SK-N-SH treated with all-trans-retinoic acid at 6 μM for 48 hours (cell line): ENCODE measurements at regions not wholly inside any gene's neighbourhood (a gene's known extent, or its start where the extent isn't known, plus 50 kb on each side); places are given as distances from the start of the nearest gene placed in this dataset.
"Not testable (repeated sequence)": the region's sequence is repeated elsewhere in the genome, so short reads cannot be mapped to it uniquely, and the experiment has no call there.

Experiments used
- ATAC-seq: fragments of 200-7000 bp; cut with Tn5 transposase; 3 replicates; pipeline ENCODE4 v1.9.1; 2020; ENCODE audit warnings: mild to moderate bottlenecking, moderate library complexity
- BACH2 ChIP-seq: fragments of 250-450 bp; sonication (Bioruptor Pico); IDR thresholded peaks from 2 replicates; pipeline ENCODE4 v1.9.0; 2021; ENCODE audit warnings: mild to moderate bottlenecking, borderline replicate concordance
- CREB5 ChIP-seq: fragments of 250-450 bp; sonication (Bioruptor Pico); IDR thresholded peaks from 2 replicates; pipeline ENCODE4 v1.5.1; 2020; ENCODE audit warnings: low read depth, mild to moderate bottlenecking, moderate library complexity
- CSRNP3 ChIP-seq: fragments of 250-450 bp; sonication (Bioruptor Pico); IDR thresholded peaks from 2 replicates; pipeline ENCODE4 v1.5.1; 2021; ENCODE audit warnings: mild to moderate bottlenecking, moderate library complexity
- ESRRG ChIP-seq: fragments of 250-450 bp; sonication (Bioruptor Pico); IDR thresholded peaks from 2 replicates; pipeline ENCODE4 v1.6.1; 2021; ENCODE audit warnings: mild to moderate bottlenecking
- GLIS3 ChIP-seq: fragments of 250-450 bp; sonication (Bioruptor Pico); IDR thresholded peaks from 2 replicates; pipeline ENCODE4 v1.5.0; 2020; ENCODE audit warnings: mild to moderate bottlenecking, moderate library complexity
- ISL1 ChIP-seq: fragments of 250-450 bp; sonication (Bioruptor Pico); IDR thresholded peaks from 2 replicates; pipeline ENCODE4 v2.1.2; 2022; ENCODE audit warnings: mild to moderate bottlenecking, moderate library complexity
- OSR1 ChIP-seq: fragments of 250-450 bp; sonication (Bioruptor Pico); IDR thresholded peaks from 2 replicates; pipeline ENCODE4 v1.8.0; 2022; ENCODE audit warnings: moderate library complexity, mild to moderate bottlenecking, inconsistent platforms
- PATZ1 ChIP-seq: fragments of 250-450 bp; sonication (Bioruptor Pico); IDR thresholded peaks from 2 replicates; pipeline ENCODE4 v1.8.0; 2020; ENCODE audit warnings: mild to moderate bottlenecking, moderate library complexity, borderline replicate concordance
- POU6F1 ChIP-seq: fragments of 250-450 bp; sonication (Bioruptor Pico); IDR thresholded peaks from 2 replicates; pipeline ENCODE4 v1.8.0; 2021; ENCODE audit warnings: low read depth, mild to moderate bottlenecking, moderate library complexity, borderline replicate concordance
- PPARA ChIP-seq: fragments of 250-450 bp; sonication (Bioruptor Pico); IDR thresholded peaks from 2 replicates; pipeline ENCODE4 v1.5.0; 2020; ENCODE audit warnings: mild to moderate bottlenecking, borderline replicate concordance
- RARB ChIP-seq: fragments of 250-450 bp; sonication (Bioruptor Pico); IDR thresholded peaks from 2 replicates; pipeline ENCODE4 v1.8.0; 2021; ENCODE audit warnings: mild to moderate bottlenecking, moderate library complexity
- SNAI2 ChIP-seq: fragments of 250-450 bp; sonication (Bioruptor Pico); IDR thresholded peaks from 2 replicates; pipeline ENCODE4 v1.5.0; 2020; ENCODE audit warnings: mild to moderate bottlenecking, moderate library complexity
- TCF4 ChIP-seq: fragments of 250-450 bp; sonication (Bioruptor Pico); IDR thresholded peaks from 2 replicates; pipeline ENCODE4 v1.8.0; 2021; ENCODE audit warnings: mild to moderate bottlenecking, moderate library complexity, borderline replicate concordance
- TOX ChIP-seq: fragments of 250-450 bp; sonication (Bioruptor Pico); IDR thresholded peaks from 2 replicates; pipeline ENCODE4 v1.8.0; 2021; ENCODE audit warnings: mild to moderate bottlenecking, moderate library complexity, borderline replicate concordance
- TSHZ2 ChIP-seq: fragments of 250-450 bp; sonication (Bioruptor Pico); IDR thresholded peaks from 2 replicates; pipeline ENCODE4 v1.5.0; 2020; ENCODE audit warnings: mild to moderate bottlenecking, moderate library complexity
- ZC3H10 ChIP-seq: fragments of 250-450 bp; sonication (Bioruptor Pico); IDR thresholded peaks from 2 replicates; pipeline ENCODE4 v1.5.1; 2021; ENCODE audit warnings: mild to moderate bottlenecking, moderate library complexity
- ZFP30 ChIP-seq: fragments of 450-650 bp; formaldehyde crosslinking; IDR thresholded peaks from 2 replicates; pipeline ENCODE4 v1.5.0; 2022; ENCODE audit warnings: mild to moderate bottlenecking, moderate library complexity
- ZNF565 ChIP-seq: fragments of 450-650 bp; formaldehyde crosslinking; conservative IDR thresholded peaks from 2 replicates; pipeline ENCODE4 v1.5.0; 2020; ENCODE audit warnings: low read depth, mild to moderate bottlenecking, moderate library complexity
- ZNF70 ChIP-seq: fragments of 450-650 bp; formaldehyde crosslinking; IDR thresholded peaks from 2 replicates; pipeline ENCODE4 v1.5.0; 2020; ENCODE audit warnings: mild to moderate bottlenecking, moderate library complexity
- ZNF8 ChIP-seq: fragments of 450-650 bp; formaldehyde crosslinking; IDR thresholded peaks from 2 replicates; pipeline ENCODE4 v1.5.0; 2020; ENCODE audit warnings: mild to moderate bottlenecking, moderate library complexity

GRCh38 chr5:3092211-3092610 lies 340.7 kb upstream of the IRX2 start:
- no peak for TF ChIP-seq SNAI2 (CRISPR knock-in tag)
- TF ChIP-seq, all 23 proteins: peak for 0
- no peak for ATAC-seq

- no peak for ATAC-seq
- TF ChIP-seq ISL1 (CRISPR knock-in tag) = no peak
- no peak for TF ChIP-seq ZC3H10
- TF ChIP-seq BACH2 (CRISPR knock-in tag) = no peak
- TF ChIP-seq CSRNP3 (CRISPR knock-in tag) = no peak
- no peak for TF ChIP-seq RARB
- no peak for TF ChIP-seq ZNF70 (CRISPR knock-in tag)
- no peak for TF ChIP-seq SNAI2 (CRISPR knock-in tag)
- no peak for TF ChIP-seq GLIS3 (CRISPR knock-in tag)
- no peak for TF ChIP-seq OSR1 (CRISPR knock-in tag)
- TF ChIP-seq TCF4 (CRISPR knock-in tag) = no peak
- TF ChIP-seq CREB5 (CRISPR knock-in tag) = no peak
- no peak for TF ChIP-seq PATZ1 (CRISPR knock-in tag)
- TF ChIP-seq ZFP30 (CRISPR knock-in tag) = no peak
- no peak for TF ChIP-seq ZNF565 (CRISPR knock-in tag)
- TF ChIP-seq POU6F1 (CRISPR knock-in tag) = no peak
- TF ChIP-seq TOX (CRISPR knock-in tag) = no peak
- TF ChIP-seq ESRRG (CRISPR knock-in tag) = no peak
- no peak for TF ChIP-seq TSHZ2 (CRISPR knock-in tag)
- TF ChIP-seq PPARA (CRISPR knock-in tag) = no peak
- TF ChIP-seq ZNF8 = no peak
These were observed 339.7 kb upstream of the IRX2 start for GRCh38 chr5:3091040-3091774.

- not testable (repeated sequence) for ATAC-seq
These were observed 338.8 kb upstream of the IRX2 start for GRCh38 chr5:3090305-3090704.

- TF ChIP-seq CSRNP3 (CRISPR knock-in tag) = no peak
- TF ChIP-seq RARB = no peak
- no peak for TF ChIP-seq ISL1 (CRISPR knock-in tag)
- no peak for TF ChIP-seq TOX (CRISPR knock-in tag)
- no peak for ATAC-seq
These were observed 328.9 kb upstream of the IRX2 start for GRCh38 chr5:3080366-3080765.
